LHCN-M2 (cell line): ENCODE measurements at regions not wholly inside any gene's neighbourhood (a gene's known extent, or its start where the extent isn't known, plus 50 kb on each side); places are given as distances from the start of the nearest gene placed in this dataset.

Source experiments
- DNase-seq: peaks from one replicate; pipeline ENCODE4 v3.0.0-alpha.2; 2012; ENCODE audit warnings: low read depth

DNA sequence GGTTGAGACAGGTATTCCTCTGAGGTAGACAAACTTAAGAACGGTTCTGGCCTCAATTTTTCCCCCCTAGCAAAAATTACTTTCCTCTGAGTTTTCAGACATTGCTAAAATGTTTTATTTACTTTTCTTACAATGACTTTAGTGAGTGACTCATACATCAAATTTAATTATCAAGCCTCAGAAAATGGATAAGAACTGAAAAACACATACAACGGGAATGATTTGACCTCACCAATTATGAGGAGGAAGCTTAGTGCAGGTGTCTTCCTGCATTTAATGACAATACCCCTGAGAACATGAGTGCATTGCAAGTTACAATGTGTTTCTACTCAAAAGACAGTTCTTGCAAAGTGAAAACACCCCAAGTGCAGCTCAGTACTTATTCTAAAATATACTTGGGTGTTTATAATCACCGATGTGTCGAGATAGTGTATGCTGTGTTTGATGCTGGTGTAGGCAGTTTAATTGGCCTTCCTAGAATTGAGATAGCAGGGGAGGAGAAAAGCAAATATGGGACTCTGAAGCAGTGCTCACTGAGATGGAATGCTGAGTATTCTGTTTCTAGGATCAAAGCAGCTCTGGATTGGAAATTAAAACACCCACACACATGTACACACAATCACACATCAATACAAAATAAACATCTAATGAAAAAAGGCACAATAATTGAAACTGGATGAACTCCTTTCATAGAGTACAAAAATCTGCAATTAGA lies 189.5 kb upstream of the SLC10A2 start:
- no peak for DNase-seq

- DNase-seq: no peak
These were observed 183.9 kb upstream of the SLC10A2 start for GRCh38 chr13:103250071-103250470.

- DNase-seq: no peak
These were observed 180.5 kb upstream of the SLC10A2 start for GRCh38 chr13:103246581-103247200.

- DNase-seq: no peak
These were observed 177.3 kb upstream of the SLC10A2 start for GRCh38 chr13:103243495-103243894.

GRCh38 chr13:103238441-103238840 lies 172.2 kb upstream of the SLC10A2 start:
- no peak for DNase-seq

- DNase-seq: peak; percentile 3
These were observed 170.0 kb upstream of the SLC10A2 start for GRCh38 chr13:103236213-103236612.

GRCh38 chr13:103229674-103230073 lies 163.5 kb upstream of the SLC10A2 start:
- no peak for DNase-seq

DNA sequence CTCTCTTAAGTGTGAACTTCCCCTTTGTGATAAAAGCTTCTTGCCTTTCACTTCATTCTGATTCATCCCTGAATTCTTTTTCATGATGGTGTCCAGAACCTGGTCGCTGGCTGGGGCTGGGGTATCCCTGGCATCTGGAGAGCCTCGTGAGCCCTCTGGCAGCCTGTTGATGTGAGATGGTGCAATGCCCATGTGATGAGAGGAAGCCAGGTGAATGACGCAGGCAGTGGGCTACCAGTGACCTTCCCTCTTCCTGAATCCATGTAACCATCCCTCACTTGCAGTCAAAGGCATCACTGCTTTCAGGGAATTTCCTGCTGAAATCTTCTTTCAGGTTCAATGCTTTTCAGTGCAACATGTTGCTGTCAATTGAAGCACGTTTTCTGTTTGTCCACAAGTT lies 158.6 kb upstream of the SLC10A2 start:
- no peak for DNase-seq

DNA sequence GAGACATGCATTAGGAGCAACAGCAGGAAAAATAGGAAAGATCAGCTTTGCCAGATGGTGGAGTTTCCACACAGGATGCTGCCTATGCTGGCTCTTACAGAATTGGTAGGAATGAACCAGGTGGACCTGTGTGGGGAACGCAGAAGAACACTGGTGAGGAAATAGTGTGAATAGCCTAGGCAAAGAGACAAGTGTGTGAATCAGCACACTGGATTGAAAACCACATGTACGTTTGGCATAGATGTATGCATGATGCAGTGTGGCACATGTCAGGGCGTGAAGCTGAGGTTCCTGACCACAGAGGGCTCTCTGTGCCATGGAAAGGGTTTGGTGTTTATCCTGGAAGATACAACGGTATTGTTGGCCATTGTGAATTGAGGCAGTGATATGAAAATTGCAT lies 156.5 kb upstream of the SLC10A2 start:
- no peak for DNase-seq

- no peak for DNase-seq
These were observed 152.0 kb upstream of the SLC10A2 start for GRCh38 chr13:103218253-103218652.

DNA sequence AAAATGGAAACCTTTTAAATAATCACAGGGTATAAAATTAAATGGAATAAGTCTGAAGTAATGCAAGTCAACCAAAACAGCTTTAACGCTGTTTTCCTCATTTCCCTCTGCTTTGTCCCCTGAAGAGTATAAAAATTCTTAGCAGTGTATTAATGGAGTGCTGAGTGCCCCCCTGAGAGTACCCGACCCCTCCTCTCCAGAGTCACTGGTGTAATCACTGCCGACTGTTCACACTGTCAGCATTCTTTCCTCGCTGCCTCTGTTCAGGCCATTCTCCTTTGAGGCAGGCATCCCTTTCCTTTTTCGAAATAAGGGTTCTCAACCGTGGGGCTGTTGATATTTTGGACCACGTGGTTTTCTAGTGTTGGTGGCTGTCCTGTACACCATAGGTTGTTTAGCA lies 146.9 kb upstream of the SLC10A2 start:
- DNase-seq: no peak

- no peak for DNase-seq
These were observed 144.1 kb upstream of the SLC10A2 start for GRCh38 chr13:103210348-103210747.

- no peak for DNase-seq
These were observed 137.6 kb upstream of the SLC10A2 start for GRCh38 chr13:103203735-103204330.

DNA sequence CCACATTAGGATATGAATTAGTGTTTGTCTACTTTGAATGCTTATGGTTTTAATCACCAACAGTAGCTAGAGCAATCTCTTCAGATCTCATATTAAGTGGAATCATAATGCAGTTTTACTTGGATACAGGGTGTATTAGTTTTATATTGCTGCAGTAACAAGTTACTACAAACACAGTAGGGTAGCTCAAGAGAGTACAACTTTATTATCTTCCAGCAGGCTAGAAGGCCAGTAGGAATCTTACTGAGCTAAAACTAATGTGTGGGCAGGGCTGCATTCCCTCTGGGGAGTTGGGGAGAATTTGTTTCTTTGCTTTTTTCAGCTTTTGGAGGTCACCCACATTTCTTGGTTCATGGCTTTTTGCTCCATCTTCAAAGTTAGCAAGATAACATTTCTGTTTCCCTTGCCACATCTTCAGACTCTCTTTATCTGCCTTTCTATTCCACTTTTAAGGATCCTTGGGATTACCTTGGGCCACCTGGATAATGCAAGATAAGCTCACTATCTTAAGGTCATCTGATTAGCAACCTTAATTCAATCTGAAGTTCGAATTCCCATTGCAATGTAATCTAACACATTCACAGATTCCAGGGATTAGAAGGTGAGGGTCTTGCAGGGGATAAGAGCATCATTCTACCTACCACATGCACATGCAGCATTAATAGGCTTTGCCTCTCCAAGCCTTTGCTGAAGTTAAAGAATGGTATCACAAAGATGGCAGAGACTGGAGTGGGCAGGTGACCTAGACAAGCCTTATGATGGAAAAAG lies 134.1 kb upstream of the SLC10A2 start:
- DNase-seq: no peak

DNA sequence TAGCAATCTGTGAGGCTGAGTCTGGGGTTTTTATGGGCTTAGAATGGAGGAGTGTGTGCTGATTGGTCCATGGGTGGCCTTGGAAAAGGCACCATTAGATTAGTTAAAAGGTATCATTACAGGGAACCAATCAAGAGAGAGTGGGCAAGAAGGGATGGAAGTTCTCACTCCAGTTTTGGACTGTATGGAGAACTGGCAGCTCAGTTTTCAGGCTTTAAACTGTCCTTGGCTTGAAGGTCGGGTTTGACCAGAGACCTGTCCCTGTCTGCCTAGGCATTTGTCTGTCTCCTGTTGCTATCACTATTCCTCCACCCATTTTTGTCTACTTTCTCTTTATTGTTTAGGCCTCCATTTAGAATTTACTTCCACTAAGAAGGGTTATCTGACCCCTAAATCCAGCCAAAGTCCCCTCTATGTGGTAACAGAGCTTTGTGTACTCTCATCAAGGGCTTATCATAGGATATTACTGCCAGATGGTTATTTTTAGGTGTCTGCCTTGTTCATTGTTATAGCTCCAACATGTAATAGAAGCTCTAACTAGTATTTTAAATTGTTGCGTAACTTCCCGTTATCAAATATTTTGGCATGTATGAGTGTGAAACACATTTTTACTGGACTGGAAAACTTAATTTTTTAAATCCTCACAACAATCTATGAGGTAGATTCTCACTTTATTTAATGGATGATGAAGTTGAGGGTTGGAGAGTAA lies 133.3 kb upstream of the SLC10A2 start:
- no peak for DNase-seq

DNA sequence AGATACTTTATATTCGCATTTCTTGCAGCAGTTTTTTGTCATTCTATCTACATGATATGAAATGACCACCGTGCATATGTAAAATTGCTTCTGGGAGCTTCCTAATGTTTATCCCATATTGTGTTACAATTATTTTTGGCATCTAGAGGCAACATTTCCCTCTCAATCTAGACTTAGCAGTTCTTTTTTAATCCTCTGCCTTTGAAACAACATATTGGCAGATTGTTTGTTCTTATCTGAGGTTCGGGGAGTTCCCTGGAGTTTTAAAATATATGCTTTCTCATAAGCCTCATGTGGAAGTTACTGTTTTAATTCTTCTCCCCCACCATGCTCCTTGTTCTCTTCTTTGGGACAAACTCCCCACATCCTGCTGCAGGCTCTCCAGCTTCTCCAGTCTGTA lies 130.1 kb upstream of the SLC10A2 start:
- DNase-seq: no peak

- no peak for DNase-seq
These were observed 129.5 kb upstream of the SLC10A2 start for GRCh38 chr13:103195762-103196161.

DNA sequence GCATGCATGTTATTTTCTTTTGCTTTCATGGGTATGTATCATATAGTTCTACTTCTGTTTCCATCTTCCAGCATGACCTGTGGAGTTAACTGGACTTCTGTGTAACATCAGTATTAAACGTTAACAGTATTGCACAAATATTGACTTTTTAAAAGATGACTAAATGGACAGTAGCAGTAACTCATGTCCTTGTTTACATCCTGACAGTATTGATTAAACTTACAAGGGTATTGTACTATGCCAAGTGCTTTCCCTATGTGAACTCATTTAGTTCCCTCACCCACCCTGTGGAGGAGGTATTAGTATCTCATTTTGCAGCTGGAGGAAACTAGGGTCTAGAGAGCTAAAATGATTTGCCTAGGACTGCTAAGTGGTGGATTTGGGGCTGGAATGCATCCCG lies 128.7 kb upstream of the SLC10A2 start:
- no peak for DNase-seq

- DNase-seq: no peak
These were observed 126.4 kb upstream of the SLC10A2 start for GRCh38 chr13:103192511-103193135.

GRCh38 chr13:103190841-103191240 lies 124.6 kb upstream of the SLC10A2 start:
- DNase-seq: no peak

DNA sequence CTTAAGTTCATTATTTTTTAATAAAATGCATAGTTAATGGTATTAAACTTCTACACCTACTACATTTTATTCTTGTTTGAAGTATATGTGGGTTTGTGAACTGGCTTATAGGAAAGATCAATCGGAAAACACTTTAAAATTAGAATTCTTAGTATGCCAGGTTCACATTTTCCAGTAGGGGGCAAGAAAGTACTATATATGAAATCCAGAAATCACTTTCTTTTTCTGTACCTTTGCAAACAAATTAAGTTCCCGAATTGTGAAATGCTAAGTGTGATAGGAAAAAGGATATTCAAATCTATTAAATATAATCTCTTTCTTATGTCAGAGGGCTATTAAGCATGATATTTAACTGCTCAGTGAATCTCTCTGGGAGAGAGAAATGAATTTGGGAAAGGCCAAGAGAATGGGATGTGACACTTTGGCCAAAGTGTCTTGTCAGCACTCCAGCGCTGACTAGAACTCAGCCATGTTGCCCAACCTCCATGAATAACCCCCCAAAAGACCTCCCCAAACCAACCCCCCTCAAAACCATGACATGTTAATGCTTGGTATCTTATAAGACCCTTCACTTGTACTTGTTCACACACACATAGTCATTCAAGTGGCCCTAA lies 122.6 kb upstream of the SLC10A2 start:
- DNase-seq: peak; percentile 15
